ENCODE measurements at regions not wholly inside any gene's neighbourhood (a gene's known extent, or its start where the extent isn't known, plus 50 kb on each side); places are given as distances from the start of the nearest gene placed in this dataset.
"Not testable (repeated sequence)": the region's sequence is repeated elsewhere in the genome, so short reads cannot be mapped to it uniquely, and the experiment has no call there.

- TF ChIP-seq CTCF (IDR thresholded peaks at IDR 0.05); EZH2 (IDR thresholded peaks at IDR 0.05; ENCODE audit: borderline replicate concordance, insufficient read depth, low read depth, low read length, poor library complexity, severe bottlenecking): not testable (repeated sequence)
These were observed 150.8 kb downstream of the POTEC start for GRCh38 chr18:14392604-14393003.

All from B cell (primary cell).